CD4-positive, alpha-beta memory T cell (primary cell): ENCODE measurements at regions not wholly inside any gene's neighbourhood (a gene's known extent, or its start where the extent isn't known, plus 50 kb on each side); places are given as distances from the start of the nearest gene placed in this dataset.

ENCODE experiments used
- CTCF ChIA-PET: fragments of 350-600 bp; sonication (Branson Sonifier 250); formaldehyde crosslinking; loops from one replicate; lab custom pipeline; 2021; ENCODE audit warnings: inconsistent platforms; ENCODE audit not compliant: partially characterized antibody; lab: Charles Lee
- POLR2A ChIA-PET: fragments of 350-600 bp; sonication (Branson Sonifier 250); formaldehyde crosslinking; loops from one replicate; lab custom pipeline; 2021; ENCODE audit not compliant: partially characterized antibody; lab: Charles Lee
- DNase-seq, 5 donors: peaks; one replicate each; pipeline versions ENCODE4 v3.0.0 to v3.0.0-alpha.2; 2020 to 2022; ENCODE audit warnings: mixed read lengths in 1 of 5
- H3K27ac ChIP-seq: one replicate; pipeline ENCODE4 v1.7.0; 2013; ENCODE audit warnings: low read depth, low read length
- H3K27me3 ChIP-seq: 2 replicates; pipeline ENCODE4 v1.7.0; 2013; ENCODE audit warnings: mild to moderate bottlenecking, low read length, moderate library complexity; ENCODE audit not compliant: insufficient read depth
- H3K36me3 ChIP-seq: 2 replicates; pipeline ENCODE4 v1.7.0; 2013; ENCODE audit warnings: mild to moderate bottlenecking, low read length, moderate library complexity; ENCODE audit not compliant: insufficient read depth
- H3K4me1 ChIP-seq: 2 replicates; pipeline ENCODE4 v1.7.0; 2013; ENCODE audit warnings: mild to moderate bottlenecking, low read length, moderate library complexity; ENCODE audit not compliant: insufficient read depth
- H3K4me3 ChIP-seq, 2 donors: one replicate each; pipeline ENCODE4 v1.7.0; 2013; ENCODE audit warnings: low read length in 2 of 2, mild to moderate bottlenecking in 1 of 2
- H3K9me3 ChIP-seq, 2 donors: one replicate each; pipeline ENCODE4 v1.7.0; 2013; ENCODE audit warnings: low read length in 2 of 2, control low read depth in 1 of 2; ENCODE audit not compliant: control insufficient read depth in 1 of 2
- H3K27ac Mint-ChIP-seq, 7 donors: one replicate each; pipeline ENCODE4 v1.8.0; 2020 to 2021; ENCODE audit warnings: mixed read lengths in 7 of 7, mild to moderate bottlenecking in 6 of 7, inconsistent platforms in 3 of 7, moderate library complexity in 3 of 7
- H3K27me3 Mint-ChIP-seq, 2 donors: one replicate each; pipeline ENCODE4 v1.8.0; 2020 to 2021; ENCODE audit warnings: mixed read lengths in 2 of 2
- H3K36me3 Mint-ChIP-seq, 2 donors: one replicate each; pipeline ENCODE4 v1.8.0; 2020 to 2021; ENCODE audit warnings: mixed read lengths in 2 of 2, inconsistent platforms in 1 of 2, mild to moderate bottlenecking in 1 of 2
- H3K4me1 Mint-ChIP-seq, 4 donors: one replicate each; pipeline ENCODE4 v1.8.0; 2020 to 2021; ENCODE audit warnings: mixed read lengths in 4 of 4, mild to moderate bottlenecking in 1 of 4
- H3K4me3 Mint-ChIP-seq, 8 donors: one replicate each; pipeline ENCODE4 v1.8.0; 2020 to 2021; ENCODE audit warnings: mixed read lengths in 8 of 8, mild to moderate bottlenecking in 7 of 8, moderate library complexity in 6 of 8, inconsistent platforms in 3 of 8
- H3K9me3 Mint-ChIP-seq, 8 donors: one replicate each; pipeline ENCODE4 v1.8.0; 2020 to 2021; ENCODE audit warnings: mixed read lengths in 8 of 8, mild to moderate bottlenecking in 5 of 8, inconsistent platforms in 3 of 8, moderate library complexity in 1 of 8
- intact Hi-C: fragments of 100-400 bp; cut with micrococcal nuclease; formaldehyde crosslinking; loops from one replicate; pipeline ENCODE4 v1.15.1; 2023

DNA sequence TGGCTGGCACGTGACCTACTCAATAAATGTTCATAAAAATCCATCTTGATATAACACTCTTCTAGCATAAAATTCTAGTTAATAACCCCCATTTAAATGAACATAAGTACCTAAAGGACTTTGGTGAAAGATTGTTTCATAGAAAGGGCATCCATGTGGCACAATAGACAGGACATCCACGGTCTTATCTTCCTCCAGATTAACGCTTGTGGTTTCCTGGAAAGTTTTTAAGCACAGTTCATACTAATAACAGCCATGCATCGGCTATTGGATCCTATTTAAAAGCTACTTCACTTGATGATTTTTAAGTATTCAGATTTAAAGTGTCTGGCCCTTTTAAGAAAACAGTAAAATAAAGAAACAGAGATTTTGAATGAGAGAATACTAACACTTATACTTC is 288.3 kb downstream of the AHR start:
- Mint-ChIP-seq H3K27me3 (peaks cover 2% of the 10 kb centered on the region in 2 donors), H3K36me3 (no peaks in the 10 kb centered on the region), H3K4me1 (peaks cover 0 to 2% (median under 1%) of the 10 kb centered on the region in 4 donors), H3K9me3 (peaks cover 0 to 2% (median 0%) of the 10 kb centered on the region in 8 donors), H3K27ac (no peak overlapping the region), H3K4me3 (no peak overlapping the region)
- no peak overlapping the region for H3K4me3 ChIP-seq
- intact Hi-C loops = no loop called here
- H3K27ac ChIP-seq = no peak overlapping the region
- POLR2A ChIA-PET = no interaction called here
- H3K4me1 ChIP-seq = no peaks in the 10 kb centered on the region
- no peaks in the 10 kb centered on the region for H3K9me3 ChIP-seq
- H3K36me3 ChIP-seq = no peaks in the 10 kb centered on the region
- H3K27me3 ChIP-seq = no peaks in the 10 kb centered on the region
- no peak for DNase-seq
- CTCF ChIA-PET = interaction anchor here (1.0 kb wide), 1 partner anchor 604 kb away, joined by 3 read pairs; no protein-coding TSS in a partner anchor

DNA sequence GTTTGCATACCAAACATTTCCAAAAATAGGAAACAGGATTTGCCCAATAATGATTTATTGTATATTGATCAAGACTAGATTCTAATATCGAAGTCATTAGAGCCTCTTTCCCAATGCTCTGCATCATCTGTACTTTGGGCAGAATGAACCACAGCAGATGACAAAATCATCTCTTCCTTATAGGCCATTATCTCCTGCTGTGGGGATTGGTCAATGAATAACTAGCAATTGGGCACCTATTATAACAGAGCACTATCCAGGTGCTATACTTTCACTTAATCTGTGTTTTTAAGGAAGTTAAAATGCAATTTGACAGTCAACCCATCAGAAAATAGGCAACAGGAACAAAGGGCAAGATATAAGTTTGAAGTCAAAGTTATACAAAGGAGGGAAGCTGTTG is 290.3 kb downstream of the AHR start:
- CTCF ChIA-PET = no interaction called here

DNA sequence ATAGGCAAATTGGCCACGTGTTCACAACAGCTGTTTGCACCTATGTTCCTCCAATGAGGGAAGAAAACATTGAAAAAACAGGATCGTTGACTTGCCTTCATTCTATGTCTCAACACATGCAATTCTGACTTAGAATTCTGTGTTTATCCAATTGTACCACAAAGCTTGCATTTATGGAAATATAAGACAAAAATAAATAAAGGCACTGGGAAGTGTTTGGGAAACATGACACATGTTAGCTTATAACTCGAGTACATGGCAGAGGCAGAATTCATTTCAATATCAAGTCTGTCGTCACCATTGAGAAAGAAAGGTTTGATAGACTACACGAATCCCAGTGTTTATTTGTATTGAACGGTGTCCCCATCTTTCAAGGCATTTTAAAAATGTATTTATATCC is 291.2 kb downstream of the AHR start:
- ChIA-PET POLR2A (no interaction called here), CTCF (no interaction called here)
- Mint-ChIP-seq H3K4me1 (no peaks in the 10 kb centered on the region), H3K27ac (no peak overlapping the region), H3K9me3 (peaks cover 0 to 2% (median 0%) of the 10 kb centered on the region in 8 donors), H3K4me3 (no peak overlapping the region), H3K27me3 (peaks cover 2% of the 10 kb centered on the region in 2 donors), H3K36me3 (no peaks in the 10 kb centered on the region)
- Histone ChIP-seq H3K9me3 (no peaks in the 10 kb centered on the region), H3K27me3 (no peaks in the 10 kb centered on the region), H3K27ac (no peak overlapping the region), H3K4me1 (no peaks in the 10 kb centered on the region), H3K36me3 (no peaks in the 10 kb centered on the region), H3K4me3 (no peak overlapping the region)
- intact Hi-C loops = no loop called here
- DNase-seq = no peak

More for the DNA sequence above, 290.3 kb downstream of the AHR start:
- intact Hi-C loops = no loop called here
- Mint-ChIP-seq H3K9me3 (peaks cover 0 to 2% (median 0%) of the 10 kb centered on the region in 8 donors), H3K27ac (no peak overlapping the region), H3K27me3 (peaks cover 2% of the 10 kb centered on the region in 2 donors), H3K36me3 (no peaks in the 10 kb centered on the region), H3K4me1 (no peaks in the 10 kb centered on the region), H3K4me3 (no peak overlapping the region)
- POLR2A ChIA-PET = no interaction called here
- no peaks in the 10 kb centered on the region for H3K9me3 ChIP-seq
- H3K4me3 ChIP-seq = no peak overlapping the region
- H3K4me1 ChIP-seq = no peaks in the 10 kb centered on the region
- DNase-seq = no peak
- no peaks in the 10 kb centered on the region for H3K27me3 ChIP-seq
- H3K36me3 ChIP-seq = no peaks in the 10 kb centered on the region
- H3K27ac ChIP-seq = no peak overlapping the region

DNA sequence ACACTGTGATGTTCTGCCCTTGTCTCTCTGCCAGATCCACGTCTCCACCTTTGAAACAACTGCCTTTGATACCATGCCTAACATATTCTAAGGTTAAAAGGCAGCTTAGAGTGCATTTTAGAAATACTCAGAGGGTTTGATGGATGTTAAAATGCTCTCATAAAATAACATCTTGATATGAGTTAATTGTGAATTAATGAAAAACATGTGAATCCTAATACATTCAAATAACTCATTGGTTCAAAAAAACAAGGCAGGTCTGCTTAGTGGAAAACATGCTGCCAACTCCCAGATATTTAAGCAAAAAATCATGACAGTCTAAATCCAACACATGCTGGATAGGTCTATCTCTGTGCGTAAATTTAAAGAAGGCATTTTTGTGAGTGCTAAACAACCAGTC is 291.8 kb downstream of the AHR start:
- Histone ChIP-seq H3K36me3 (no peaks in the 10 kb centered on the region), H3K27ac (no peak overlapping the region), H3K4me3 (no peak overlapping the region), H3K27me3 (no peaks in the 10 kb centered on the region), H3K4me1 (no peaks in the 10 kb centered on the region), H3K9me3 (no peaks in the 10 kb centered on the region)
- no peaks in the 10 kb centered on the region for H3K4me1 Mint-ChIP-seq
- CTCF ChIA-PET = no interaction called here
- no peak overlapping the region for H3K4me3 Mint-ChIP-seq
- H3K9me3 Mint-ChIP-seq = no peaks in the 10 kb centered on the region
- H3K27me3 Mint-ChIP-seq = no peaks in the 10 kb centered on the region
- no peaks in the 10 kb centered on the region for H3K36me3 Mint-ChIP-seq
- POLR2A ChIA-PET = no interaction called here
- no peak overlapping the region for H3K27ac Mint-ChIP-seq
- intact Hi-C loops = no loop called here
- DNase-seq = no peak

DNA sequence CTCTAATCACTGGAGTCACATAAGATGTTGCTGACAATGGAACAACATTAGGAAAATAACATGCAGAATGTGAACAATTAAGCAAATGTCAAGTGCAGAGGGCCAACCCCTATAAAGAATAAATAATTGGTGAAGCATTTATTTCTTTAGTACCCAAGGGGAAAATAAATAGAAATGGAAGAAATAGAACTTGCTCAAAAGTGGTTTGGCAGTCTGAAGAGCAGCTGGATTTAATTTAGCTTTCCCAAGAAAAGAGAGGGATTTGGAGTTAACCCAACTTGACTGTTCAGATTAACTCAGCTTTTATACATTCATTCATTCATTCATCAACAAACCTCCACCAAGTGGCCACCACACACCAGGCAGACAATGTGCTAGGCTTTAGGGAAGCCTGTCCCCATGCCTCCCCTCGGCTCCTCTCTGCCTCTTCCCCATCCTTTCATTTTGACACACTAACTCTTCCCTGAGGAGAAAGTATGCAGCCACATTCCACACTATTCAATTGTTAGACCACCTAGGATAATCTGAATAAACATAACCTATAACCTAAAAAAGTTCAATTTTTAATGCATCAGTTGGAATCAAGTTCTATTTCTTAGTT is 295.5 kb downstream of the AHR start:
- Mint-ChIP-seq H3K36me3 (no peaks in the 10 kb centered on the region), H3K4me3 (no peak overlapping the region), H3K9me3 (no peaks in the 10 kb centered on the region), H3K4me1 (no peaks in the 10 kb centered on the region), H3K27me3 (peaks cover 2% of the 10 kb centered on the region in 2 donors), H3K27ac (no peak overlapping the region)
- no peaks in the 10 kb centered on the region for H3K27me3 ChIP-seq
- H3K4me3 ChIP-seq = no peak overlapping the region
- no peak overlapping the region for H3K27ac ChIP-seq
- no peaks in the 10 kb centered on the region for H3K36me3 ChIP-seq
- ChIA-PET POLR2A (no interaction called here), CTCF (no interaction called here)
- no peaks in the 10 kb centered on the region for H3K9me3 ChIP-seq
- H3K4me1 ChIP-seq = no peaks in the 10 kb centered on the region
- DNase-seq = no peak
- intact Hi-C loops = no loop called here

DNA sequence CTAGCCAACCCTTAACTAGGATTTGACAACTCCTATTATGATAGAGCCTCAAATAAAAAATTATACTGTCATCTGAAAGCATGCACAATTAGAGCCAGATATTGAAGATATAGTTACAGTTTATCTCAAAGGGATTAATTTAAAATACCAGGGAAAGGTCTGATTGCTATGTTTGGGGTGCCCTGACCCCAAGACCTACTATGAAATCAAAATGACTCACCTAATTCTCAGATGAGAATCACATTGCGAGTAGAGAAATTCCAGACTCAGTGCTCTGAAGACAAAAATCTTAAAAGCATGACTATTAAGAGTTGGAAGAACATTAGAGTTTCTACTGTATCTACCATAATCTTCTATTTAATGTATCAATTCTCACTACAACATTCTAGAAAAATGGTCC is 297.1 kb downstream of the AHR start:
- intact Hi-C loops = no loop called here
- Histone ChIP-seq H3K4me1 (no peaks in the 10 kb centered on the region), H3K4me3 (no peak overlapping the region), H3K27me3 (no peaks in the 10 kb centered on the region), H3K36me3 (no peaks in the 10 kb centered on the region), H3K9me3 (no peaks in the 10 kb centered on the region), H3K27ac (no peak overlapping the region)
- Mint-ChIP-seq H3K4me1 (no peaks in the 10 kb centered on the region), H3K4me3 (no peak overlapping the region), H3K27me3 (peaks cover 2% of the 10 kb centered on the region in 2 donors), H3K36me3 (no peaks in the 10 kb centered on the region), H3K9me3 (no peaks in the 10 kb centered on the region), H3K27ac (no peak overlapping the region)
- CTCF ChIA-PET = no interaction called here
- POLR2A ChIA-PET = no interaction called here
- no peak for DNase-seq

DNA sequence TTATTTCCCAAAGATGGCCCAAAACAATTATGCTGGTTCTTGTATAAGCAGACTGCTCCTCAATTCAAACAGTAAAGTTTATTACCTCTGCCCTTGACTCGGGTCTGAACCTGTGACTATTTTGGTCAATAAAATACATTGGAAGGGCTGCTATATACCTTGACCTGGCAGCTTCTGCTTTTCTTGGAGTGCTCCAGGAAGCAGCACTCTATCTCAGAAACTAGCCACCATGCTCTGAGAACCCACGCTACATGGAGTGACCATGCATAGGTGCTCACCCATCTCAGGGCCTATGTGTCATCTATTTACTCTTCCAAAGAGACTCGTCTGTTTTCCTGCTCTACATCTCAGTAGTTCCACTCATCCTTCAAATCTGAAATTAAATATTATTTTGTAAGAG is 299.9 kb downstream of the AHR start:
- POLR2A ChIA-PET = no interaction called here
- DNase-seq = no peak
- Mint-ChIP-seq H3K36me3 (no peaks in the 10 kb centered on the region), H3K9me3 (peaks cover 0 to 5% (median 2%) of the 10 kb centered on the region in 8 donors), H3K4me1 (no peaks in the 10 kb centered on the region), H3K27me3 (peaks cover 4 to 7% of the 10 kb centered on the region in 2 donors), H3K4me3 (no peak overlapping the region), H3K27ac (no peak overlapping the region)
- Histone ChIP-seq H3K36me3 (no peaks in the 10 kb centered on the region), H3K9me3 (no peaks in the 10 kb centered on the region), H3K27ac (no peak overlapping the region), H3K4me1 (no peaks in the 10 kb centered on the region), H3K4me3 (no peak overlapping the region), H3K27me3 (no peaks in the 10 kb centered on the region)
- intact Hi-C loops = no loop called here
- CTCF ChIA-PET = no interaction called here

DNA sequence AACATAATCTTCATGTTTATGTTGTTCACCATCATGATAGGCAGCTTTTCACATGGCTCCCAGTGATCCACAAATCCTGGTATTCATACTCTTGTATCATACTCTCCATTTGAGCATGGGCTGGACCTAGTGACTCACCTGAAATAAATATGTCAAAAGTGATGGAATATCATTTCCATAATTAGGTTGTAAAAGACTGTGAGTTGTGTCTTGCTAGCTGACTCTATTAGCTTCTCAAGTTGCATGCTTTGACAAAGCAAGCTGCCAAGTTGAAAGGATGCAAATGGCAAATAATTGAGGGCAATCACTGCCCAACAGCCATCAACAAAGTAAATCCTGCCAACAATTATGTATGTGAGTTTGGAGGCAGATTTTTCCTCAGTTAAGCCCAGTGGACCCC is 300.4 kb downstream of the AHR start:
- Histone ChIP-seq H3K27ac (no peak overlapping the region), H3K9me3 (no peaks in the 10 kb centered on the region), H3K27me3 (no peaks in the 10 kb centered on the region), H3K4me1 (no peaks in the 10 kb centered on the region), H3K4me3 (no peak overlapping the region), H3K36me3 (no peaks in the 10 kb centered on the region)
- no peak for DNase-seq
- ChIA-PET CTCF (no interaction called here), POLR2A (no interaction called here)
- no peak overlapping the region for H3K4me3 Mint-ChIP-seq
- no peaks in the 10 kb centered on the region for H3K36me3 Mint-ChIP-seq
- peaks cover 6 to 12% of the 10 kb centered on the region in 2 donors for H3K27me3 Mint-ChIP-seq
- intact Hi-C loops = no loop called here
- no peak overlapping the region for H3K27ac Mint-ChIP-seq
- peaks cover 0 to 11% (median 7%) of the 10 kb centered on the region in 8 donors for H3K9me3 Mint-ChIP-seq
- no peaks in the 10 kb centered on the region for H3K4me1 Mint-ChIP-seq
